Caco-2 (cell line): ENCODE measurements at regions not wholly inside any gene's neighbourhood (a gene's known extent, or its start where the extent isn't known, plus 50 kb on each side); places are given as distances from the start of the nearest gene placed in this dataset.

Source experiments
- BruUV-seq: library from RNA; stranded (reverse); fragments of 400-500 nt; replicated peaks from 2 replicates; lab custom pipeline; 2021; lab: Mats Ljungman, UMichigan
- CTCF ChIA-PET: fragments of 300-600 bp; sonication (Branson Sonifier 250); formaldehyde crosslinking; loops from one replicate; lab custom pipeline; 2022; ENCODE audit warnings: antibody characterized with exemption; lab: Charles Lee
- POLR2A ChIA-PET: fragments of 300-600 bp; sonication (Branson Sonifier 250); formaldehyde crosslinking; loops from one replicate; lab custom pipeline; 2022; ENCODE audit warnings: antibody characterized with exemption; lab: Charles Lee
- DNase-seq, 2 experiments: peaks; one replicate each; pipeline versions ENCODE4 v3.0.0 to v3.0.0-alpha.2; 2020 to 2022
- H3K27me3 ChIP-seq: replicated peaks from 2 replicates; pipeline ENCODE4 v1.6.0; 2011; ENCODE audit warnings: low read length; ENCODE audit not compliant: control insufficient read depth, insufficient read depth
- H3K36me3 ChIP-seq: 2 replicates; pipeline ENCODE4 v1.5.1; 2011; ENCODE audit warnings: low read length; ENCODE audit not compliant: control insufficient read depth, insufficient read depth
- H3K4me1 ChIP-seq: fragments of 250-450 bp; sonication (Bioruptor Pico); 2 replicates; pipeline ENCODE4 v1.5.1; 2020; ENCODE audit warnings: mild to moderate bottlenecking
- H3K4me3 ChIP-seq: 2 replicates; pipeline ENCODE4 v1.5.1; 2011; ENCODE audit warnings: low read depth, mild to moderate bottlenecking, control low read depth, low read length
- H3K9me3 ChIP-seq: fragments of 250-450 bp; sonication (Bioruptor Pico); 2 replicates; pipeline ENCODE4 v1.5.1; 2020; ENCODE audit warnings: mild to moderate bottlenecking, moderate library complexity
- H3K27ac Mint-ChIP-seq: one replicate; pipeline ENCODE4 v1.8.0; 2022; ENCODE audit warnings: mixed read lengths; ENCODE audit not compliant: unreplicated experiment
- H3K27me3 Mint-ChIP-seq: one replicate; pipeline ENCODE4 v1.8.0; 2022; ENCODE audit warnings: mixed read lengths; ENCODE audit not compliant: insufficient read depth, unreplicated experiment
- H3K36me3 Mint-ChIP-seq: one replicate; pipeline ENCODE4 v1.8.0; 2022; ENCODE audit warnings: mild to moderate bottlenecking, mixed read lengths; ENCODE audit not compliant: insufficient read depth, unreplicated experiment
- H3K4me1 Mint-ChIP-seq: one replicate; pipeline ENCODE4 v1.8.0; 2022; ENCODE audit warnings: low read depth, mixed read lengths; ENCODE audit not compliant: unreplicated experiment
- H3K4me3 Mint-ChIP-seq: one replicate; pipeline ENCODE4 v1.8.0; 2022; ENCODE audit warnings: mild to moderate bottlenecking, moderate library complexity, mixed read lengths; ENCODE audit not compliant: unreplicated experiment
- H3K9me3 Mint-ChIP-seq: one replicate; pipeline ENCODE4 v1.8.0; 2022; ENCODE audit warnings: mixed read lengths; ENCODE audit not compliant: unreplicated experiment
- CTCF ChIP-seq, 2 experiments: fragments of 200-600 bp in 1 of 2; IDR thresholded peaks; 1 replicate in 1 of 2; 2 replicates in 1 of 2; pipeline versions ENCODE4 v1.5.1 to v1.8.0; 2011 to 2022; ENCODE audit warnings: antibody characterized with exemption in 1 of 2, control low read depth in 1 of 2, inconsistent platforms in 1 of 2, low read depth in 1 of 2, low read length in 1 of 2, mild to moderate bottlenecking in 1 of 2, moderate library complexity in 1 of 2; ENCODE audit not compliant: insufficient read depth in 1 of 2, severe bottlenecking in 1 of 2, unreplicated experiment in 1 of 2
- intact Hi-C: fragments of 100-400 bp; cut with micrococcal nuclease; formaldehyde crosslinking; loops from one replicate; pipeline ENCODE4 v1.10.0; 2022; ENCODE audit not compliant: unreplicated experiment

- Histone ChIP-seq H3K36me3 (no peaks in the 10 kb centered on the region), H3K4me3 (no peak overlapping the region), H3K4me1 (0 out of 2 replicates have a peak, but pooled peaks cover 6% of the 10 kb centered on the region), H3K9me3 (no peaks in the 10 kb centered on the region), H3K27me3 (no peaks in the 10 kb centered on the region)
- ChIA-PET POLR2A (no interaction called here), CTCF (no interaction called here)
- no TSS peak for BruUV-seq
- intact Hi-C loops, result no loop called here
- H3K27ac Mint-ChIP-seq, result no peak overlapping the region
- TF ChIP-seq CTCF (IDR thresholded peaks at IDR 0.05; ENCODE audit: insufficient read depth in 1 of 2, low read depth in 1 of 2, low read length in 1 of 2, severe bottlenecking in 1 of 2, unreplicated experiment in 1 of 2), result no peak
- no peaks in the 10 kb centered on the region for H3K4me1 Mint-ChIP-seq
- H3K9me3 Mint-ChIP-seq, result no peaks in the 10 kb centered on the region
- H3K27me3 Mint-ChIP-seq, result no peaks in the 10 kb centered on the region
- H3K4me3 Mint-ChIP-seq, result no peak overlapping the region
- DNase-seq, result no peak
- no peaks in the 10 kb centered on the region for H3K36me3 Mint-ChIP-seq
Observed at GRCh38 chr6:142645663-142646062, 299.3 kb downstream of the HIVEP2 start.

DNA sequence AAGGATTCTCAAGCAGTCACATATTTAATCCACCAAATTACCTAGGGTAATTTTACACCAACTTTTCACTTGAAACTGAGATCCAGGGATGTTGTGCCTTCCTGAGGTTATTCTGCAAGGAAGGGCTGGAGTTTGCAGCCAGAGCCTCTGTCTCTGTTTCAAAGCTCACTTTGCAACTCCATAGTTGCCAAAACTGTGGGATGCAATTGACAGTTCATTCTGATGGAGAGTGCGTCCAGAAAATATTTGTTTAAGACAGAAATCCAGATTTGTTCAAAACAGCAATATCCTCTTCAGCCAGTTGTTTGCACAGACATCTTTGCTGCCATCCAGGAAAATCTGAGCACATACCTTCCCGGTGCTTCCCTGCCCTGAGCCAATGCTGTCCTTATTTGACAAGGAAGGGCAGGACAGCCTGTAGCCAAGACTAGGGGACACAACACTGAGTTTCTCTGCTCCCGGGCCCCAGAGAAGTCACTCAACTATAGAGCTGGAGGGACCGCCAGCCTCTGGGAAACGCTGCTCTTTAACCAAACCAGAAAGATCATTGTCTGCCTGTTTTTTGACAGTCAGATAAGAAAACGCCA lies 297.4 kb downstream of the HIVEP2 start:
- no peaks in the 10 kb centered on the region for H3K36me3 ChIP-seq
- no peaks in the 10 kb centered on the region for H3K9me3 ChIP-seq
- no peak overlapping the region for H3K4me3 ChIP-seq
- POLR2A ChIA-PET, result no interaction called here
- Mint-ChIP-seq H3K9me3 (no peaks in the 10 kb centered on the region), H3K4me1 (no peaks in the 10 kb centered on the region), H3K27me3 (no peaks in the 10 kb centered on the region), H3K4me3 (no peak overlapping the region), H3K36me3 (no peaks in the 10 kb centered on the region), H3K27ac (no peak overlapping the region)
- no peak for TF ChIP-seq CTCF (IDR thresholded peaks at IDR 0.05; ENCODE audit: insufficient read depth in 1 of 2, low read depth in 1 of 2, low read length in 1 of 2, severe bottlenecking in 1 of 2, unreplicated experiment in 1 of 2)
- intact Hi-C loops, result no loop called here
- no TSS peak for BruUV-seq
- no peak for DNase-seq
- 0 out of 2 replicates have a peak, but pooled peaks cover 6% of the 10 kb centered on the region for H3K4me1 ChIP-seq
- no peaks in the 10 kb centered on the region for H3K27me3 ChIP-seq
- CTCF ChIA-PET, result no interaction called here

GRCh38 chr6:142648036-142648451 lies 296.9 kb downstream of the HIVEP2 start:
- Mint-ChIP-seq H3K4me3 (no peak overlapping the region), H3K27me3 (peaks cover 3% of the 10 kb centered on the region), H3K9me3 (no peaks in the 10 kb centered on the region), H3K27ac (no peak overlapping the region), H3K4me1 (no peaks in the 10 kb centered on the region), H3K36me3 (no peaks in the 10 kb centered on the region)
- no peaks in the 10 kb centered on the region for H3K27me3 ChIP-seq
- no peak overlapping the region for H3K4me3 ChIP-seq
- intact Hi-C loops, result no loop called here
- no peaks in the 10 kb centered on the region for H3K36me3 ChIP-seq
- ChIA-PET POLR2A (no interaction called here), CTCF (no interaction called here)
- H3K9me3 ChIP-seq, result no peaks in the 10 kb centered on the region
- BruUV-seq, result no TSS peak
- 0 out of 2 replicates have a peak, but pooled peaks cover 6% of the 10 kb centered on the region for H3K4me1 ChIP-seq
- no peak for TF ChIP-seq CTCF (IDR thresholded peaks at IDR 0.05; ENCODE audit: insufficient read depth in 1 of 2, low read depth in 1 of 2, low read length in 1 of 2, severe bottlenecking in 1 of 2, unreplicated experiment in 1 of 2)
- DNase-seq, result no peak
